NCI-H774 (cell line): ENCODE measurements at regions not wholly inside any gene's neighbourhood (a gene's known extent, or its start where the extent isn't known, plus 50 kb on each side); places are given as distances from the start of the nearest gene placed in this dataset.
"Not testable (repeated sequence)": the region's sequence is repeated elsewhere in the genome, so short reads cannot be mapped to it uniquely, and the experiment has no call there.

Experiments used
- DNase-seq: peaks from one replicate; lab custom pipeline; 2025; lab: John Stamatoyannopoulos, UW

DNA sequence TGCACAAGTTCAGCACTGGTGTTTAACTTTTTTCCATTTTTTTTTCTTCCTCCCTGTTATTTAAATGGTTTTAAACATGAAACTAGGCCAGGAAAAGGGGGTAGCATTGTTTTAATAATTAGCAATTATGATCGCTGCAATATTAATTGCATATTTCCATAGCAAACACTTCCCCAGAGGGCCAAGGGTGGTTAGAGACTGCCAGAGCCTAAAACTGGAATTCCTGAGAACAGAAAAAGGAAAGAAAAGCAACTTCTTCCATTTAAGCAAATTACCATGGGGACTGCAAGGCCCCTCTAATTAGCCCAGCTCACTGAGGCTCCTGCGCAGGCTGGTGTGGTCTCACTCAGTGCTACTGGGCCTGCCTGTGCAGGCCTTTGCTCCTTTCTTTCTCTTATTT, 201.5 kb downstream of the SMAD2 start:
- no peak for DNase-seq

DNA sequence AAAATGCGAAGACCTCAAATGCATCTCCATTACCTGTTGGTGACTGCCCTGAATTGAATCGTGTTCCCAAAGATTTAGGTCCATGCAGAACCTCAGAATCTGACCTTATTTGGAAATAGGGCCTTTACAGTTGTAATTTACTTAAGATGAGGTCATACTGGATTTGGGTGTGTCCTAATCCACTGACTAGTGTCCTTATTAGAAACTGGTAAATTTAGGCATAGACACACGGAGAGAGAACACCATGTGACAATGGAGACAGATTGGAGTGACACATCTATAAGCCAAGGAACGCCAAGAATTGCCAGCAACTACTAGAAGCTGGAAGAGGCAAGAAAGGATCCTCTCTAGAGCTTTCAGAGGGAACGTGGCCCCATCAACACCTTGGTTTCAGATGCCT, 203.1 kb downstream of the SMAD2 start:
- no peak for DNase-seq

DNA sequence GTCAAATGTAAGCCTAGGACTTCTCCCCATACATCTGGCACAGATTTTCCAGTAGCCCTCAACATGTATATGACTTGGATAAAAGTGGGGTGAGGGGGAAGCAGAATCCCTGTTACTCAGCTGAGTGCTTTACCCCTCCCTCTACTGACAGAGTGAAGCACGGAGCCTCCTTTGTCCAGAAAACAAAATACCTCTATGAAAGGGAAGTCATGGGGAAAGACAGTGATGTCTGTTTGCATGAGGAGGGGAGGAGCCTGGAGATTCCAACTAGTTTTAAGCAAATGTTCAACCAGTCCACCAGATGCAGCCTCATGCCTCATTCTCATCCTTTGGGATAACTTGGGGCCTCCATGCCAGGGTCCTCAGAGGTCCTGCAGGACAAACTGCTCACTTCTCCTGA, 203.9 kb downstream of the SMAD2 start:
- no peak for DNase-seq

DNA sequence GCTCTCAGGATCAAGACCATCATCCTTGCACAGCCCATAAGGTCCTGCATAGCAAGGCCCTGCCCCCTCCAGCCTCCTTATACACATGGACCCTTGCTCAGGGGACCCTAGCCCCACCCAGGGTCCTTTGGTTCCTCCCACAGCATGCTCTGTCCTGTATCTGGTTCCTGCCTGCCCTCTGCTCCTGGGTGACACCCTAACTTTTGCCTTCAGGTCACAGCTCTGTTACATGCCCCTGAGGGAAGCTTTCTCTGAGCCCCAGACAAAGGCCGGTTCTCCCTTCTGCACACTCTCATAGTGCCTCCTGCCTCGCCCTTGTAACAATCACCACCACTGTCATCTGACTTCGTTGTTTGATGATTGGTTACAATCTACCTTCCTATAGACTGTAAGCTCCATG, 204.8 kb downstream of the SMAD2 start:
- DNase-seq = no peak

DNA sequence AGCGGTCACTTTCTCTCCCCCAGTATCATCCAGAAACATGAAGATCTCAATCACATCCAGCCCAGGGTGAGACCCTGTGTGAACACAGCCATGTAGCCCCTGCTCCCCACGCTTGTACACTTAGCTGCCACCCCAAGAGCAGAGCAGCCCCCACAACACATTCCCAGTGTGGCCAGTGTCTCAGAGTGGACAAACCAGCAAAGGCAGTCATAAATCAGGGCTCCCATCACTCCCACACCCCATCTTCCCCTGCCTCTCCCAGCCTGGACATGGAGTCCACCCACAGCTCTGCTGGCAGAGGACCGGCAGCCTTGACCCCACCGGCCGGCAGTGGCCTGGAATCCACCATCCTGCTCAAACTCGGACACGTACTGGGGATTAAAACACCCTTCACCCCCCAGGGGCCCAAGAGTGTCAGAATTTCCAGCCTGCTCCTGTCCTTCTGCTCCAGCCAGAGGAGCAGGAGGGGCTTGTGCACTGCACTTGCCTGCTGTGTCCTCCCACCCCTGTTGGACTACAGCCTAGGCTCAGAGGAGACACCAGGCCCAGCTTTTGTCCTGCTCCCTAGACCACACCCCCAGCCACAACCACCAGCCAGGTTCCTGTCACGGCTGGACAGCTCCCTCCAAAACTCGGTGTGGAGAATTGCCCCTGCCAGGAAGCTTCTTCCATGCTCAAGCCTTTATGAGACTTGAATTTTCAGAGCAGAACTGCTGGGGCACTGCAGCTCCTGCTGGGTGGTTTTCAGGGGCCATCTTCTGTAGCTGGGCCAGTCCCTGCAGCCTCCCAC, 206.1 kb downstream of the SMAD2 start:
- no peak for DNase-seq

DNA sequence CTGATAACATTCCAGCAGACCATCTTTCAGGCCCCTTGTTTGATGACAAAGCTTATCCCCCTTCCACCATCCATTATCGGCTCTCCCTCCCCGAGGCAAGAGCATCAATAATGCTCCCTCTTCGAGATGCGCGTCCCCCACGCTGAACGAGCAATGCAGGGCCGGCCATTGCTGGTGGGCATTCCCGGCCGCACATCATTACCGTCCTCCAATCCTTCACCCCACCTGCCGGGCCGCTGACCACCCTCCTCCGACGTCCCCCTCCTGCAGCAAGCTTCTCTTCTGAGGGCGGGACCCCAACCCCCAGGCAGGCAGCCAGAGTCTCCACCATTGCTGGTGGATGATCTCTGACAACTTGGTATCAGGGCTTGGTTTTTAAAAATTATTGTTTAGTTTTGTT, 208.6 kb downstream of the SMAD2 start:
- no peak for DNase-seq

DNA sequence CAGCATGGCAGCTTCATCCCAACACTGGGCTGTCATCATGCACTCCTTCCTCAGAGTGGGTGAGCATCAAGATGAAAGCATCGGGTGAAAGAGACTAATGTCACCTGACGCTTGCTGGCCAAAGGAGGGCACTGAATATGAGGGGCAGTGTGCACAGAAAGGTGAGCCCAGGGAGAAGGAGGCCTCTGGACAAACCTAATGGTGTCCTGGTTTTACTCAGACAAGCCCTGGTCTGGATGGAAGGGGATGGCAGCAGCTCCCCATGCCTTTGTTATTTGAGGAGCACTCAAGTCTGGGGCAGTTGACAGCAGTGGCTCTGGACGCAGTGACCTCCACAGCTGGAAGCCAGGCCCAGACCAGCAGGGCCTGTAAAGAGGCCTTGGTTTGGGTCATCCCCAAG, 209.7 kb downstream of the SMAD2 start:
- no peak for DNase-seq

DNA sequence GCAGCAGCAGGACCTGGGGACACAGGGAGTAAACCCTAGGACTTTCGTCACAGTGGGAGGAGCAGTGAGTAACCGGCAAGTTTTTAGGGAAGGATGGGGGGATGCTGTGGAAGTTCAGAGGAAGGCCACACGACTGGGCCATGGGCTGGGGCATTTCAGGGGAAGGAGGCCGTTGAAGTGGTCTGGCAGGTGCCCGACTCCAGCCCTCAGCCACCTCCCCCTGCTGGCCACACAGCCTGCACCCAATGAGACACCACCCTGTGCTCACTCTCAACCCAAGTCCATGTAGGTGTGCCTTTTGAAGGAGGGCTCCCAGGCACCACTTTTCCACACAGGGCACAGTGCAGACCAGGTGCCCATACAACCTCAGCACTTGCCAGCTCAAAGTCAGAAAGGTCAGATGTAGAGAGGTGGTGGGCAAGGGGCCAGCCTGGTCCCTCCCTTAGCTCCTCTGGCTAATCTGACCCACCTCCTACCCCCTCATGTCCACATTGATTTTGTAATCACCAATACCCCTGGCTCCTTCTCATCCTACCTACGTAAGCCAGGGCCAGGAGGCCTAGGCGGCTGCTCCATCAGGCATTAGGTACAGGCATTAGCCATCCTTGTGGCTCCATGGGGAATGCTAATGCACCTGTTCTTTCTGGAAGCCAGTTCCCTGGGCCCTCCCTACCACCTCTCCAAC, 211.2 kb downstream of the SMAD2 start:
- no peak for DNase-seq

DNA sequence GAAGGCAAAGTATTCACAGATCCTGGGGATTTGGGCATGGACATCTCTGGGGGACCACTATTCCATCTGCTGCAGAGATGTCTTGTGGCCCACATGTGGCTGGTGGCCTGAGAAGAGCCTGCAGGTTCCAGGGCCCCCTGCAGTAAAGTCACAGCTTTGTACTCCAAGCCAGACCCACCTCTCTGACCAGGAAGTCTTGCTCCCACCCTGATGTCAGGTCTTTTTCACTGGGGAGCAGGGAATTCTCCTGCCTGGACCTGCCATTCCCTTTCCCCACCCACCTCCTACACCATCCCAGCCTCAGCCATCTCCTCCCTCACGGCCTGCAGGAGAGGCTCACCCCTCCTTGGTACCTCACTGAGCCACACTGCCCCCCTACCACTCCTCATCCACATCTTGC, 211.8 kb downstream of the SMAD2 start:
- no peak for DNase-seq

DNA sequence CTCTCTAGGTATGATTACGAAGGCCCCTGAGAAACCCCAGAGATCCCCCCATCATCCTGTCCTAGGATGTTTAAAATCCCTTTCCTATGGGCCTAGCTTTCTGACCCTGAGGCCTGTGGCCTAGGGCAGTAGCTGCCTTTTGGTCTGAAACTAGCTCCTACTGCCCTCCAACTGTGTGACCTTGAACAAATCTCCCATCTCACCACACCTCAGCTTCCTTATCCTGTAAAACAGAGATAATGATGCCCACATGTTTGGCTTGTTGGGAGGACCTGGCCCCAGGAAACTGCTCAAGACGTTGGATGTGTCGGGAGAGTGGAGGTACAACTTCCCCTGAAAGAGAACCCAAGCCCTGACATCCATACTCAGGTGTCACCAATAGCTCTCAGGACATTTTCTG, 213.2 kb downstream of the SMAD2 start:
- no peak for DNase-seq

DNA sequence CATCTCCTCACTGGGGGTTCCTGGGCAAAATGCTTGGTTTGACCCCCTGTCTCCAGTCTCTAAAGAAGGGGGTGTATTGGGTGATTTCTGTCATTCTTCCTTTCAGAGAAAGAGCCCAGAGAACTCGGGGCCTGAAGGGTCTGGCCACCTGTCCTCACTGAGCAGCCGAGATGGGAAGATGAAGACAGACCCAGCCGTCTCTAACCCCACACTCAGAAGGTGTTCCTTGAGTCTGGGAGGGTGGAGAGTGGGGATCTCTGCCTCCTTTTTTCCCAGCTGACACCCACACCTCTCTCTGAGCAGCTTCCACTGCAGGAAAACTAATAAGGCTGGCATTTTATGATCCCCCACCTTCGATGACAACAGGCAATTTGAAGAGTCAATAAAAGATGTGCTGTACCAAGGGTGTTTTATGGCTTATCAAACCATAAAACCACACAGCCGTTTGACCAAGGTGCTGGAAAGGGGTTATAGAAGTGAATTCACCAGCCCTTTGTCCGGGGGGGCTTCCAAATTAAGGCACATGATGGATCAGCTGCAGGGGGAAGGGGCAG, 213.8 kb downstream of the SMAD2 start:
- DNase-seq = no peak

DNA sequence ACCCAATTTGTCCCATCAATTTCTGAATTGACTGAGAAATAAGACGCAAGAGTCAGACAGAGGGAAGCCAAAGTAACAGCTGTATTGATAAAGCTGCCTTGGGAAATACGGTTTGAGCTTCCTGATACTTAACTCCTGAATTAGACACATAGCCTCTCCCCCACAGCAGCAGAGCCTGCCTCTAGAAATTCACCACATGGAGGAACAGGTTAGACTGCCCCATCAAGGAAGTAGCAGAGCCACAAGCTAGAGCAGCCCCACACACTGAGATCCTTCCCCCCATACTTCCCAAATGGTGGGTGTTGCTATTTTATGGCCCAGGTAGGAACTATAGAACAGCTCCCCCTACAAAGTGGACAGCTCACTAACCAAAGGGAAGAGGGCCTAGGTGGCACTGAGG, 220.0 kb downstream of the SMAD2 start:
- DNase-seq = no peak

DNA sequence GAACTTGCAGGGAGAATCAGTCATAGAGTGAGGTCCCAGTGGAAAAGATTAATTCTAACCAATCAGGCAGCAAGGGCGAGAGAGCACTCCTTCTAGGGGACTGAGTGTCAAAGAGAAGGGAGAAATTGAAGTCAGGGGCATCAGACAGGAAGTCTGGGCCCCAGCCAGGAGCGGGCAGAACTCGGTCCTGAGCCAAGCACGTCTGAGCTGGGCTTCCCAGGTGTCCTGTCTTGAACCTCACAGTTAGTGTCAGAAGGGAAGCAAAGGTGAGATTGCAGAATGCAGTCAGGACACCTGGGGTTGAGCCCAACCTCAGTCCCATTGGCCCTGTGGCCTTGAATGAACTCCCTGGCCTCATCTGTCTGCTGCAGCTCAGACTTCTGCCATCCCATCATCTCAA, 220.9 kb downstream of the SMAD2 start:
- DNase-seq = no peak

DNA sequence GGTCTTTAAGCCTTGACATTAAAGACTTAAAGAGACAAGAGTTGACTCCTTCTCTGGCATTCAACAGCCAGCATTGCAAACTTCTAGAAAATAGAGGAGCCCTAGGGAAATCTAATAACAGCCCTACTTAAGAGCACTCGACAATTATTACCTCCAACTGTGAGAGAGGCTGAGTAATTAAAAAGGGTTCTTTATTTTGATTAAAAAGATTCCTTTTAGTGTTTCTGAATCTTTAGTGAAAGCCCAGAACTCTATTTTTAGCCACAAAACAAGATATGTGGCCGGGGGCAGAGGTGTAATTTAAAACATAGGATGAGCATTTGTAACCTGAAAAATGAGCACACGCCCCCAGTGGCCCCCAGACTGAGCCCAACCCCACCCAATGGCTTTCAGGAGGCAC, 222.3 kb downstream of the SMAD2 start:
- DNase-seq = no peak

DNA sequence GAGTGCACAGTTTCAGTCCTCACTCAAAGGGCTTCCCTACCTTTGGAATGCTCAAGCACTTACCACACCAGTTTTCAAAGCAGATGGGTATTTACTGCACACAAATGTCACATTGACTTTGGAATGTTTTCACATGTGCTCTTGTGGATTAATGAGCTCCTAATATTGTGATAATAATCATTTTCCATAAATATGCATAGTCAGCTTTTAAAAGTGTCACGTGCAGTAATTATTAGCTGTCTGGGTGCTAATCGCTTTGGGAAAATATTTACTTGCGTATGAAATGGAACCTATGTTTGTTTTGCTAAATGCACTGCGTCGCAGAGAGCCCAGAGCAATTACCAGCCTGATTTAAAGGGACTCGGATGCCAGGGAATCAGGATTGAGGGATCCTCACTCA, 229.3 kb downstream of the SMAD2 start:
- DNase-seq = no peak

DNA sequence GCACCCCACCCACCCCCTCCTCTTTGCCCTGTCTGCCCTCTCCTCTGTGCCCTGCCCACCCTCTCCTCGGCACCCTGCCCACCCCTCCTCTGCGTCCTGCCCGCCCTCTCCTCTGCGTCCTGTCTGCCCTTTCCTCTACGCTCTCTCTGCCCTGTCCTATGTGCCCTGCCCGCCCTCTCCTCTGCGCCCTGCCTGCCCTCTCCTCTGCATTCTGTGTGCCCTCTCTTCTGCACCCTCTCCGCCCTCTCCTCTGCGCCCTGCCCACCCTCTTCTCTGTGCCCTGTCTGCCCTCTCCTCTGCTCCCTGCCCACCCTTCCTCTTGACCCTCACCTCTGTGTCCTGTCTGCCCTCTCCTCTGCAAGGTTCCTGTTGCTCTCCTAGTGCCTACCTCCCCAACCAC, 233.6 kb downstream of the SMAD2 start:
- no peak for DNase-seq

DNA sequence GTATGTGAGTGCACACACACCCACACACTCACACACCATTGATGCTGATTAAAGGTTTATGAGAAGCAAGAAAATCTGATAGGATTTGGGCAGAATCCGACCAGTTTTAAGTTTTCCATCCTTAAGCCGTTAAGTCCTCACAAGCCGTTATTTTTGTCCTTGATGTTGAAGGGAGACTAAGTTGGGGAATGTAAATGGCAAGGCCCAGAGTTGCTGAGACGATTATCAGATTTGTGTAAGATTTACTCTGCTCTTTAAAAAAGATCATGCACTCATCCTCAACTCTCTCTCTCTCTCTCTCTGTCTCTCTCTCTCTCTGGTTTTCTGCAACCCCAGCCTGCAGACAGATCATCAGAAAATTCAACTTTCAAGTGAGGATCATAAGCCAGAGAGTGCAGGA, 238.8 kb downstream of the SMAD2 start:
- no peak for DNase-seq

DNA sequence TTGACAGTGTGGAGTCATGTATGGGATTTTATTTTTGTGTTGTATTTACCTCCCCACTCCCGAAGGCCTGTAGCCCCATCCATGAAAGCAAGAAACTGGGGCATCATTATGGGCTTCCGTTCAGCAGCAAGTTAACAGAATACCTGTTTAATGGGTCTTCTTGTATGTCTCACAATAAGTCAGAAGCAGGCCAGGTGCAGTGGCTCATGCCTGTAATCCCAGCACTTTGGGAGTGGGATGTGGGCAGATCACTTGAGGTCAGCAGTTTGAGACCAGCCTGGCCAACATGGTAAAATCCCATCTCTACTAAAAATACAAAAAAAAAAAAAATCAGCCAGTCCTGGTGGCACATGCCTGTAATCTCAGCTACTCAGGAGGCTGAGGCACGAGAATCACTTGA, 239.7 kb downstream of the SMAD2 start:
- not testable (repeated sequence) for DNase-seq

DNA sequence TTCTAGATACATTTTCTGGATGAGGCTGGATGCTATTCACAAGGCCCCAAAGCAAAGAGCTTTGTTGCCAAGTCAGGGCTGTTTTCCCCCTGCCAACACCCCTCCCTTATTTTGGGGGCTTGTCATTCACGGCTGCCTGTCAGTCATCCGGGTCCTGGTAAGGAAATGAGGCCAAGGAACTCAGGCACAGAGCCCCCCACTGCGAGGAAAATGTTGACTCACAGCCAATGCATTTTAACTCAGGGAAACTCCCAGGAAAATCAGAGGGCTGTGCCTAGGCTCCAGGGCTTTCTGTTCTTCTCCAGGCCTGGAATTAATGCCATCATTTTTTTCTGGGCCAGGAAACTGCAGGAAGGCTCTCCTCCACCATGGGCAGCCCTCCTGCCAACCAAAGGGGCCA, 241.1 kb downstream of the SMAD2 start:
- DNase-seq = no peak

DNA sequence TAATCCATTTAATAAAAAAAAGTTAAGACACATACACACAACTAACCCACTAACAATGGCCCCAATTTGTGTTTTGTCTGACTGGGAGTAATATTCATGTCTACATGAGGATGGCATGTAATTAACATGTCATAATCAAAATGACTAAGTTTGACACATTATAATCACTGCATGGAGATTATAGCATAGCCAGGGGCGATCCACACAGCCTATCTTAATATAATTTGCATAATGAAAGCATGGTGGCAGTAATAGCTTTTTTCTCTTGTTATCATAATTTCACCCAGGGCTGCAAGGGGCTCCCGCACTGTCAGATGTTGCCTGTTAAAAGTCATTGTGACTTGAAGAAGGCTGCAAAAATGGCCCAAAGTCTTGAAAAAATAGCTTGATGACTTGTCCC, 243.7 kb downstream of the SMAD2 start:
- no peak for DNase-seq

DNA sequence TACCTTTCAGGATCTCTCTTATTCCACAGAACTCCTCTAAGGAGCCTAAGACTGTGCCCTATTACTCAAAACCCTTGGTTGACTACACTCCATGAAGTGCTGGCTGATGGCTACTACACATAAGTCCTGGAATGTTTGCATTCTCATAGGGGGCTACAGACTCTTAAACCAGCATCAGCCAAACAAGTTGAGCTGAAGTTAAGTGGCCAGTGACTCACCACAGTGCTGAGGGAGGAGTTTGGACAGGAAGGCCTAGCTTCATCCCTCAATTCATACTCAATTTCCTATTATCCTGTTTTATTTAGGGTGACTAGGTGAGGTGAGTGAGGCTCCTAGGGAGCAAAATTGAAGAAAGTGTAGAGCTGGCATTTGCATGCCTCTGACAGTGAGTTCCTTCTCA, 246.7 kb downstream of the SMAD2 start:
- DNase-seq = no peak

DNA sequence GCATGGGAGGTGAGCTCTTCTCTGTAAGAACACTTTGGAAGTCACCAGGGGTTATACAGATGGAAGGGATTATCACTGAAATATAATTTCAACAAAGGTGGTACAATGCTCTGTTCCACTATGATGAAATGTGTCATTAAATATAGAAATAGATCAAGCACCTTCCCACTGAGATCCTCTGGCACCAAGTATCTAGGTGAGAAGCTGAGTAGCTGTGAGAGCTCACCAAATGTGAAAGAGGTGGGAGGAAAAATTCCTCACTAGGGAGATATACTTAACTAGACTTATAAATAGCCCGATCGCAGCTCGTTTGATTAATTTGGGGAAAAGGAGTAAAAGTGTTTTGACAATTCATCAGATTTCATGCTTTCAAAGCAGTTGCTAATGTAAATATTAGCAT, 247.6 kb downstream of the SMAD2 start:
- DNase-seq = no peak

DNA sequence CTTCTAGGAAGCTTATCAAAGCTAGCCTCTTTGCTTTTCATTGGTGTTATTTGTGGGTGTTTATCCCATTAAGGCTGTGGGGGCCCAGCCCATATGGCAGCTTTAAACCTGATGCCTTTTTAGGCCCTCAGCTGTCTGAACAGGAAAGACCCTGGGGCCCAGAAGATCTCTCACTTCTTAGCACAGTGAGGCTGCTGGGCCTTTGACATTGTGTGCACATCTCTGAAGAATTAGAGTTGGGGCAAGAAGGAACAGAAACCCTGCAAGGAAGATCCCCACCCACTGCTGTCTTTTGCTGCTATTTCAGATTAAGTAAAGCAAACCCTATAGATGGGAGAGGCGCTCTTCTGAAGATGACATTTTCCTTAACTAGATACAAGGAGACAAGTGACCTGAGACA, 250.0 kb downstream of the SMAD2 start:
- no peak for DNase-seq

DNA sequence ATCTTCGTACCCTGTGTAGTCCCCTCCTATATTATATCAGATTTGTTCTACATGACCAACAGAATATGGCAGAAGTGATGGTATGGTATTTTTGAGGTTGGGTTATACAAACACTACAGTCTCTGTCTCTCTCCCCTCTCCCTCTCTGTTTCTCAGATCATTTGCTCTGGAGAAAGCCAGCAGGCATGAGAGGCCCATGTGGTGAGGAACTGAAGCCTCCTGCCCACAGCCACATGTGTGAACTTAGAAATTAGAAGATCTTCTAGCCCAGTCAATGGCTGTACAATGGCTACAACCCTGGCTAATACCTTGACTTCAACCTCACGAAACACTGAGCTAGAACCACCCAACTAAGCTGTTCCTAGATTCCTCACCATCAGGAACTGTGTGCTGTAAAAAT, 250.6 kb downstream of the SMAD2 start:
- DNase-seq = no peak
